ENCODE measurements at regions not wholly inside any gene's neighbourhood (a gene's known extent, or its start where the extent isn't known, plus 50 kb on each side); places are given as distances from the start of the nearest gene placed in this dataset.
"Not testable (repeated sequence)": the region's sequence is repeated elsewhere in the genome, so short reads cannot be mapped to it uniquely, and the experiment has no call there.

DNA sequence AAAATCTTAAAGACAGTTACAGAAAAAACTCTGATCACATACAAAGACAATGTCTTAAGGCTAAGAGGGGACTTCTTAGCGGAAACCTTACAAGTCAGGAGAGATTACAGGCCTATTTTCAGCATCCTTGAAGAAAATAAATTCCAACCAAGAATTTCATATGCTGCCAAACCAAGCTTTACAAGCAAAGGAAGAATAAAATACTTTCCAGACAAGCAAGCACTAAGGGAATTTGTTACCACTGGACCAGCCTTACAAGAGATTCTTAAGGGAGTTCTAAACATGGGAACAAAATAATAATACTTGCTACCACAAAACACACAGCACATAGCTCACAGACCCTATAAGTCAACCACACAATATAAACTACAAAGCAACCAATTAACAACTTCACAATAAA, 255.8 kb upstream of the ZFP42 start:
- no peaks in the 10 kb centered on the region for H3K9me3 ChIP-seq
- H3K4me3 ChIP-seq (ENCODE audit: low read depth, low read length) = no peak overlapping the region
- TF ChIP-seq CTCF (IDR thresholded peaks at IDR 0.05; ENCODE audit: low read depth, low read length) = no peak
- no peak for DNase-seq
- no peaks in the 10 kb centered on the region for H3K36me3 ChIP-seq
- no peaks in the 10 kb centered on the region for H3K4me1 ChIP-seq
- no peaks in the 10 kb centered on the region for H3K27me3 ChIP-seq

DNA sequence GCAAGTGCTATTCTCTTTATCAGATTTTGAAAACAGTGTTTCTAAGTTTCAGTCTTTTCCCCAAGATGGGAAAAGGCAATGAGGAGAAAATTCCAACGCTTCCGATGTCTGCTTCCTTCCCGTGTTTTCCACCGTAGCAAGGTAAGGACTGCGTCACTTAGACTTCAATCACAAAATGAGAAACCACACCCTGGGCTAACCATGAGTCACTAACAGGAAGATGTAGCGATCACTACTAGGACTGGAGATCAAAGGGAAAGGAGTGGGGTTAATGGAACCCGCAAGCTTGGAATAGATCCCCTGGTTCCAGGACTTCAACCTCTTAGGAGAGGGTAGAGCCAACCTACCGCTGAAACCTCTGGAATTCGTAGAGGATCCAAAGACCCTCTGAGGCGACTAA, 250.7 kb upstream of the ZFP42 start:
- DNase-seq = no peak
- Histone ChIP-seq H3K4me3 (ENCODE audit: low read depth, low read length) (no peak overlapping the region), H3K4me1 (no peaks in the 10 kb centered on the region), H3K9me3 (no peaks in the 10 kb centered on the region), H3K36me3 (no peaks in the 10 kb centered on the region), H3K27me3 (no peaks in the 10 kb centered on the region)
- no peak for TF ChIP-seq CTCF (IDR thresholded peaks at IDR 0.05; ENCODE audit: low read depth, low read length)

- H3K27me3 ChIP-seq, DNase-seq, H3K9me3 ChIP-seq: not testable (repeated sequence)
These were observed 244.9 kb upstream of the ZFP42 start for GRCh38 chr4:187750652-187751051.

GRCh38 chr4:187767158-187767557, 228.4 kb upstream of the ZFP42 start:
- H3K27me3 ChIP-seq = no peaks in the 10 kb centered on the region
- H3K4me3 ChIP-seq (ENCODE audit: low read depth, low read length) = no peak overlapping the region
- no peak for DNase-seq
- no peaks in the 10 kb centered on the region for H3K9me3 ChIP-seq
- no peaks in the 10 kb centered on the region for H3K4me1 ChIP-seq
- TF ChIP-seq CTCF (IDR thresholded peaks at IDR 0.05; ENCODE audit: low read depth, low read length) = no peak
- H3K36me3 ChIP-seq = no peaks in the 10 kb centered on the region

More at GRCh38 chr4:187750652-187751051, 244.9 kb upstream of the ZFP42 start:
- not testable (repeated sequence) for H3K36me3 ChIP-seq; H3K4me3 ChIP-seq (ENCODE audit: low read depth, low read length); H3K4me1 ChIP-seq

GRCh38 chr4:187767687-187768086, 227.9 kb upstream of the ZFP42 start:
- no peaks in the 10 kb centered on the region for H3K27me3 ChIP-seq
- H3K9me3 ChIP-seq = no peaks in the 10 kb centered on the region
- no peak for DNase-seq
- H3K36me3 ChIP-seq = no peaks in the 10 kb centered on the region
- no peak overlapping the region for H3K4me3 ChIP-seq (ENCODE audit: low read depth, low read length)
- no peaks in the 10 kb centered on the region for H3K4me1 ChIP-seq
- TF ChIP-seq CTCF (IDR thresholded peaks at IDR 0.05; ENCODE audit: low read depth, low read length) = no peak

DNA sequence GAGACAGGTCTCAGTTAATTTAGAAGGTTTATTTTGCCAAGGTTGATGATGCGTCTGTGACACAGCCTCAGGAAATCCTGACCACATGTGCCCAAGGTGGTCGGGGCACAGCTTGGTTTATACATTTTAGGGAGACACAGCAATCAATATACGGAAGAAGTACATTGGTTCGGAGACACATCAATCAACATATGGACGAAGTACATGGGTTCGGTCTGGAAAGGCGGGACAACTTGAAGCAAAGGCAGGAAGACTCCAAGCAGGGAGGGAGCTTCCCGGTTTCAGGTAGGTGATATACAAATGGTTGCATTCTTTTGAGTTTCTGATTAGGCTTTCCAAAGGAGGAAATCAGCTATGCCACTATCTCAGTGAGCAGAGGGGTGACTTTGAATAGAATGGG, 225.2 kb upstream of the ZFP42 start:
- TF ChIP-seq CTCF (IDR thresholded peaks at IDR 0.05; ENCODE audit: low read depth, low read length) = no peak
- DNase-seq = no peak
- H3K4me3 ChIP-seq (ENCODE audit: low read depth, low read length) = no peak overlapping the region
- no peaks in the 10 kb centered on the region for H3K27me3 ChIP-seq
- no peaks in the 10 kb centered on the region; the same call in 1 of the 2 replicates for H3K9me3 ChIP-seq
- no peaks in the 10 kb centered on the region for H3K36me3 ChIP-seq
- no peaks in the 10 kb centered on the region for H3K4me1 ChIP-seq

DNA sequence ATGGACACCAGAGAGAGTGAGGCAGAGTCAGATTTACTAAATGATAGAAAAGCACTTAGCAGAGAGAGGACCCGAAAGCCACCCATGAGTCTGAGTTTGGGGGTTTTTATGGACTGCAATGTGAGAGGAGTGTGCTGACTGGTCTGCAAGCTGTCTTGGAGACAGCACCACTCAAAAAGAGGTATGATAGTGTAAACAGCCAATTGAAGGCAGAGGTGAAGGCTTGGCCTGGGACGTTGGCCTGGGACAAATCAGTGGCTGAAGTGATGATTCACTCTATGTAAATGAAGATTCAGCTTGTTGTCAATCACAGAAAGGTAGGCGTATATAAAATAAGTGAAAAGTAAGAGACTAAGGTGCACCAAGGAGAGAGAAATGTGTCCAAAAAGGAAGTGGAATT, 217.6 kb upstream of the ZFP42 start:
- Histone ChIP-seq H3K36me3 (no peaks in the 10 kb centered on the region), H3K9me3 (no peaks in the 10 kb centered on the region; the same call in 1 of the 2 replicates), H3K4me1 (no peaks in the 10 kb centered on the region), H3K4me3 (ENCODE audit: low read depth, low read length) (no peak overlapping the region), H3K27me3 (no peaks in the 10 kb centered on the region)
- no peak for DNase-seq
- no peak for TF ChIP-seq CTCF (IDR thresholded peaks at IDR 0.05; ENCODE audit: low read depth, low read length)

All from BE2C (cell line).